ENCODE measurements at regions not wholly inside any gene's neighbourhood (a gene's known extent, or its start where the extent isn't known, plus 50 kb on each side); places are given as distances from the start of the nearest gene placed in this dataset.
"Not testable (repeated sequence)": the region's sequence is repeated elsewhere in the genome, so short reads cannot be mapped to it uniquely, and the experiment has no call there.

DNA sequence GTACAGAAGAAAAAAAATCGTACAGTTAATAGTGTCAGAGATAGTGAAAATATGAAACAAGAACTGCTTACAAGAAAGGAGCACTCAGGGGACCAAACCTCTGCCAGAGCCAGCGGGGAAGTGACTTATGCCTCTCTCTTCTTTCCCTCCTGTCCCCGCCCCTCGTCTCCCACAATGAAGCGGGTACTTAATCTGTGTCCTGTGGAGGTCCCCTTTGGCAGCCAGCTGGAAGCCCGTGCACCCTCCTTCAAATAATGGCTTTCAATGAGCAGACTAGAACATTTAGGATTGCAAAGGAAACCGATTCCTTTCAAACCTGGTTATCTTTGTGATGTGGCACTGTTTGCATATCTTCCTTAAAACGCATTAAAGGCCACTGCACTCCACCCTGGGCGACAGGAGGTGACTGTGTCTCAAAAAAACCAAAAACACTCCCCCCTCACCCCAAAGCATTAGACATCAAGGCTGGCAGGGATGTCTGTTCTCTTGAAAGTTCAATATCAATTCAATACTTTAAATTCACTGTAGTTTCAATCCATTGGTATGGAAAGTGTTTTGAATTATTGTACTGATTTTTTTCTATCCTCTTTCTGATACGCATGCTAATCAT lies 51.7 kb downstream of the PPIAL4C start:
- not testable (repeated sequence) for DNase-seq (ENCODE audit: low read depth)

DNA sequence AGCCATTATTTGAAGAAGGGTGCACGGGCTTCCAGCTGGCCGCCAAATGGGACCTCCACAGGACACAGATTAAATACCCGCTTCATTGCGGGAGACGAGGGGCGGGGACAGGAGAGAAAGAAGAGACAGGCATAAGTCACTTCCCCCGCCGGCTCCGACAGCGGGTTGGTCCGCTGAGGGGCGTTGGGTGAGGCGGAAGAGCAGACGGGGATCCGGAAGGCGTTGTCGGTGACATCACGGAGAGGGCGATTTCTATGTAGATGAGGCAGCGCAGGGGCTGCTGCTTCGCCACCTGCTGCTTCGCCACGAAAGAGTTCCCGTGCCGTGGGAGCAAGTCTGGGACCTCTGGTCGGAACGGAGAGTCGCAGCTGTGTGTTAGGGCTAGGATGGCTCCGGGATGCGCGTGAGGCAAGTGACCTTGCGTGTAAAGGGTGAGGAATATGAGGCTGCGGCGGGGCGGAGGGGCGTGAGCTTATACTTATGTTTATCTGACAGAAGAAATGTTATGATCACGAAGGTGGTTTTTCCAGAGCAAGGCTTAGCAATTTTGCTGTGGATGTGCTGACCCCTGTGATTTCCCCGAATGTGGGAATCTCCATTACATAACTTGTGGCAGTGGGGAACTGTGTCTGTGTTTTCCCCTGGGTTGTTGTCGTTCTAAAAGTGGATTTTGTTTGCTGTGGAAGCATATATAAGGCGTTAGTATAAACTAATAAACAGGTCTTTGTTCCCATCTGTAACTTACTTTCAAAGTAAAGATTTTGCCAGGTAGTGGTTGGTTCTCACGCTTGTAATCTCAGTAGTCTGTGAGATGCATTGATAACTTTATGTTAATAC lies 52.9 kb downstream of the PPIAL4C start:
- peak; percentile 86 for DNase-seq (ENCODE audit: low read depth)

DNA sequence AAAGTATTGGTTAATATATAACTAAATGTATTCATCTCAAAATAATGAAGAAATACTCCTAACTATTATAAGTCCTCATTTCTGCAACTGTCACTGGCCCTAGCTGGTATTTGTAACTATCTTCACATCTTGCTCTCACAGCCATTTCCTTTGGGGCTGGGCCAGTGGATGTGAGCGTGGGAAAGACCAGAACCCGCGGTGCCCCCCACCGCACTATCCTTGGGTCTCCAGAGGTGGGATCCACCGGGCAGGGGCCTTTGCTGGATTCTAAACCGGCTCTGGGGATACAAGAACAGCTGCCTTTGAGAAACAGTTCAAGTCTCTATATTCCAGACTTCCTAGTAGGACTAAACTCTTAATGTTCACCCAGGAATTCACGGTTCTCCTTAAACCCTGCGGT lies 54.8 kb downstream of the PPIAL4C start:
- not testable (repeated sequence) for DNase-seq (ENCODE audit: low read depth)

DNA sequence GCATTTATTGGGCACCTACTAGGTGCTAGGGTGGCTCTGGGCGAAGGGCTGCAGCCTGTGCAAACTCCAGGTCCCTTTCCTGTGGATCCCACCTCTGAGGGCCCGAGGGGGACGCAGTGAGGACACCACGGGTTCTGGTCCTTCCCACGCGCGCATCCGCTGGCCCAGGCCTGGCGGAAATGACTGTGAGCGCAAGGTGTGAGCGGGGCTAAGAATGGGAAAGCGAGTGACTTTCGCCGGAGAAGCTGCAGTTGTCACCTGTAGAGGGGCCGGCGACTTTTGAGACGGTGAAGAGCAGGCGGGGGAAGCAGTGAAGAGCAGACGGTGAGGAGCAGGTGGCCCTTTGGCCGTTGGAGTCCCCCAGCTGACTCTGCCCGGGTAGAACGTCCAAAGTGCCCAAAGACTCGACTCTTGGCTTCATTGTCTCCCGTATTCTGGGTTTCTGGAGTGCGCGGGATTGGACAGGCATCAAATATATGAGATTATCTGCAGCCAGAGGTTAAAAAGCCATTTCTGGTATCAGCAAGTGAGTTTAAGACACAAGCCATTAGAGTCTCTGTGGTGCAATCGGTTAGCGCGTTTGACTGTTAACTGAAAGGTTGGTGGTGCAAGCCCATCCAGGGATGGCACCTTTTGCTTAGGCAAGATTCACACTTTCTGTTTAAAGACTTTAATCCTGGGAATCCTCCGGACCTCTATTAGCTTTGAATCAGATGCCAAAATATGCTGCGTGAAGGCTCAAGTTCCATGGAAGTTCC lies 55.4 kb downstream of the PPIAL4C start:
- DNase-seq (ENCODE audit: low read depth) = not testable (repeated sequence)

DNA sequence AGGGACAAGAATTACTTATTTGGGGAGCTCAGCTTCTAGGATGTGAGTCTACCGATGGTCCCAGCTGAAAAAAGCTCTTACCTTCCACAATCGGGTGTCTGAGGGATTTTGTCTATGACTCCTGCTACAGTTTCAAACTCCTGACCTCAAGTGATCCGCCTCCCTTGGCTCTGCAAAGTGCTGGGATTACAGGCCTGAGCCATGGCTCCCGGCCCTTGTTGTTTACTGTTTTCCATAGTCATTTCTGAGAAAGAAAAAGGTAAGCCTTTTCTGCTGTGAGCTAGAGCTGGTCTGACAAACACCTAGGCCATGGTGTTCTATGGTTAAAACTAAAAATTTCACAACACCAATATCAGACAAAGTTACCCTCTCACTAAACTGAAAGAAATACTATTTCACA lies 57.5 kb downstream of the PPIAL4C start:
- DNase-seq (ENCODE audit: low read depth) = not testable (repeated sequence)

DNA sequence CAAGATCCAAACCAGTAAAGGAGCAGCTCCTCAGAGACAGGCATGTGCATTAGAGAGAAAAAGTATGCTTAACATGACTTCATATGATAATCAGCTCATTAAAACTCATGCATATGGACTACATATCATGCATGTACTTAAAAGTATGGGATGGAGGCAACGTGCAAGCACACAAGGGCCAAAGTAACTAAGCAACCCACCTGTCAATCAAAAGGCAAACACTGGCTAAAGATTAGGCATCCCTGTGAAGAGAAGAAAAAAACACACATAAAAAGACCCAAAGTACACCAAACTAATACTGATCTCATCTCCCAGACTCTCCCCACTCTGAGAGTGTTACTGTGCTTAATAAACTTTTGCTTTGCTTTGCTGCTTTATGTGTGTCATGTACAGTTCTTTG lies 61.2 kb downstream of the PPIAL4C start:
- not testable (repeated sequence) for DNase-seq (ENCODE audit: low read depth)

DNA sequence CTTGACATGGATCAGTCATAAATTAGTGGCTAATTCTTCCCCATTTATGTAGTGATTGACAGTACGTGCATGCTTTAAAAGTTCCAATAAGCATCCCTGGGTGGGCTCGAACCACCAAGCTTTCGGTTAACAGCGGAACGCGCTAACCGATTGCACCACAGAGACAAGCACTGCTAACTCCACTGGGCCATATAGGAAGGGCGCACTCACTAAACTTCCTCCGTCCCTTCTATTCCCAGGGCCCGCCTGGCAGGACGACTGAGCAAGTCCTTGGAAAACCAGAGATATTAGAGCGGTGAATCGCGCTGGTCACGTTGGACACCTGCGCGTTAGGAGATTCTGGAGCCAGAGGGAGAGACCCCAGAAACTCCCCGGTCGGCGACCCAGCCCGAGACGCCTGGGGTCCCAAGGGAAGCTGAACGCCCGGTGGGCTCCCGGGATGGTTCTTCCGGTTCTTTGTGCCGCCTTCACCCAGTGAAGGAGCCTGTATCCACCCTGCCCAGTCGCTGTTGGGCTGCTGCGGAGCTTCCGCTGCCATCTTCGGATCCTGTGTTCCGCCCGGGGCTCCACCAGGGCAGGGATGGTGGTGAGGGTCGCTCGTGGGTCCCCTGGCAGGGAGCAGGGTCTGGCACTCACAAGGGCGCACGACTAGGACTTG lies 62.8 kb downstream of the PPIAL4C start:
- DNase-seq (ENCODE audit: low read depth) = peak; percentile 0

DNA sequence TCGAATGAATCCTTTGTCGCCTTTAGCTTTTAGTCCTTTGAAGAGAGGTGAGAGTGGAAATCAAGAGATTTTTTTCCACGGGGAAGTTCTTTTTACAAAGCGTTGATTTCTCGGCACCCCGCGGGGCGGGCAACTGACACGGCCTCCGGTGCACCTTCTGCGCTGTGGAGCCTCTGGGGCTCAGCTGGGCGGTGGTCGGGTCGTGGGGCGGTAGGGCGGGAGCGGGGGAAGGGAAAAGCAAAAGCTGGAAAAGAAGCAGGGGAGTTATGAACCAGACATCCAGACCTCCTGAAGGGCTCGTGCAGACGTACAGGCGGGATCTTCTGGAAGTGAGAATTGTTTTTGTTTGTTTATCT lies 63.3 kb downstream of the PPIAL4C start:
- not testable (repeated sequence) for DNase-seq (ENCODE audit: low read depth)

DNA sequence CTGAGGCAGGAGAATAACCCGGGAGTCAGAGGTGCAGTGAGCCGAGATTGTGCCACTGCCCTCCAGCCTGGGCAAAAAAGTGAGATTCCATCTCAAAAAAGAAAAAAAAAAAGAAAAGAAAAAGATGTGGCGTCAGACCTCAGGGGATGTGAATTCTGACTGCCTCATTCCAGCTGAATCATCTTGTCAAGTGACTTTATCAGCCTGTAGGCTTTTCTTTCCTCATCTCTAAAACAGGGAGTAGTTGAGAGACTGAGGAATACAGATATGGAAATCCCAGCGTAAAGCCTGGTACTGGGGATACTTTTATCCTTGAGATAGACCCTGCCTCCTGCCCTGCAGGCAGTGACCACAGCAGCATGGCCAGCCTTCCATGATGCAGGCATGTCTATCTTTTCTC lies 74.1 kb downstream of the PPIAL4C start:
- DNase-seq (ENCODE audit: low read depth) = not testable (repeated sequence)

DNA sequence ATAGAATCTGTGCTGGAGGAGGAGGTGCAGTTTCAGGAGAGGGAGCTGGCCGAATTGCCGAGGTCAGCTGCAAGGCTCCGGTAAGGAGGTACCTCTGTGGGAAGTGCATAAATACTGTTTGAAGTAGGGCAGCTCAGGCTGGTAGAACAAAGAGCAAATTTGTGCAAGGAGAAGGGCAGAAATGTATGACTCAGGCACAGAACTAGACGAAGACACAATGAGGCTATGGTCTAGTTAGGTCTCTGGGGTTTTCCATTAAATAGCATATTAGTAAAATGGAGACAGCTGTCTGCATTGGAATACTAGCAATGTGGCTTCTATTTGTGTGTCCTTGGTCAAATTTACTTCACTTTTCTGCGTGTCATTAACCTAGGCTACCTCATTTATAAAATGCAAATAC lies 74.5 kb downstream of the PPIAL4C start:
- not testable (repeated sequence) for DNase-seq (ENCODE audit: low read depth)

DNA sequence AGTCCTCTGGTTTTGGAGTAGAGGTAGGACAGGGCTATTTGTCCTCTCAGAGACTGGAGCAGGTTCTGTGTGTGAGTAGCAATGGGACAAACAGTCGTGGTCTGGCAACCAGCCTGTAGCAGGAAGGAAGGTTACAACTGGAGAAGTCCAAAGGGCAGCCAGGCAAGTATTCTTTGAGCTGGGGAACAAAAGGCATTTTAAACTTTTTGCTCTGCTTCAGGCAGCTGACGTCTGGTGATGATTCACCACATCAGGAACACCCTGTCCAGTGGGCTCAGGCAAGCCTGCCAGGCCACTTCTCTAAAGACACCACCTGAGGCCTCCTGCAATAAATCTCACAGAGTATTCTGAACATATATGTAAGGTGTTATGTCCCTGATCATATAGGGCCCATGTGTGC lies 81.0 kb downstream of the PPIAL4C start:
- not testable (repeated sequence) for DNase-seq (ENCODE audit: low read depth)

DNA sequence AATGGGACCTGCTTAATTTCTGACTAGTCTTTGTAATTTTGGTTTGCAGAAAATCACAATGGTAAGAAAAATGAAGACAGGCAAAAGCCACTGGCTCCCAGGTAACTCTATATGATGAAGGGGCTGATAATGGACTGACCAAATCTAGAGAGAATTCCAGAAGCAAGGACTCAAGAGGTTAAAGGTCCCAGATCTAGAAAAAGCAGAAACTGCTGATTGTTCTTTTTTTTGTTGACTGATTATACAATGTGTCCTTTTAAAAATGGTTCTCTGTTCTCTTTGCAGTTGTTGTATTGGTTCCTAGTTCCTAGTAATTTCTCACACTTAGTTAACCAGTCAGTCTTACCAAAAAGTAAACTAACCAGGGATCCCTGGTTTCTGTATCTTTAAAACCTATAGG lies 81.4 kb downstream of the PPIAL4C start:
- DNase-seq (ENCODE audit: low read depth) = not testable (repeated sequence)

DNA sequence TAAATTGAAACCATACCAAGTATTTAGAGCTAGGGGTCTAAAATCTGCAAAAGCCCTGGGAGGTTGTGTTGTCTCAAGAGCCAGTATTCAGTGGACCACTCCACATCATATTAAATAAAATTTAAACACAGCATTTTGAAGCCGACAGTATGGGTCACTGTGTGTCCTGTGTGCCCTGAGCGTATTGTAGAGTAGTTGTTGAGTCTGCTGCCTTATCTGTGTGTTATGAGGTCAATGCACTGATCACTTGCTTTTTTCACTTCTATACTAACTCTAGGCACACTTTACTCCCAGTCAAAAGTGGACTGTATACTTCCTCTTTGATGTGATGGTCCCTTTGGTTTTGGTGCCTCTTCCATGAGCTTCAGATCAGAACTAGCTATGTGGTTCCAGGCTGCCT lies 81.9 kb downstream of the PPIAL4C start:
- not testable (repeated sequence) for DNase-seq (ENCODE audit: low read depth)

DNA sequence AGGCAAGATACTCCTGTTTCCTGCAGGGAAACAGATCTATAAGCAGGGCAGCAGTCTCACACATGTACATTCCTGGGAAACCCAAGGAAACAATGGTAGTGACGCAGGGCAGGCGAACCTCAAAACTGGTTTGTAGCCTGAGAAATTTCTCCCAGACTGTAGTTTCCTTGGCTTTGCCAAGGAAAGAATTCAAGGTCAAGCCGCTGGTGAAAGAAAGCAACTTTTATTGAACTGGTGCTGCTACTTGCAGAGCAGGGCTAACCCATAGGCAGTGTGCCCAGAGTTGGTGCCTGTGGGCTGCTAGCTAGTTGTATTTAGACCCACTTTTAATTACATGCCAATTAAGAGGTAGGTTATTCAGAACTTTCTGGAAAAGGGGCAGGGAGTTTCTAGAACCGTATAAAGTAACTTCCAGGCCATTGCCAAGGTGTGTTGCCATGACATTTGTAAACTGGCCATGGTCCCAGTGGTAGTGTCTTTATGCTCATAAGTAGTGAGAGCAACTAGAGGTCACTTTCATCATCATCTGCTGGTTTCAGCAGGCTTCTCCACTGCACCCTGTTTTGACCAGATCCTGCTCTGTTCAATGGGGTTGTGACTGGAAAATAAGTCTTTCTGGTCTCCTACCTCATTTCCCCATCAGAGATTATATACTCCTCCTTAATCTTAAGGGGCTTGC lies 89.7 kb downstream of the PPIAL4C start:
- DNase-seq (ENCODE audit: low read depth) = not testable (repeated sequence)

DNA sequence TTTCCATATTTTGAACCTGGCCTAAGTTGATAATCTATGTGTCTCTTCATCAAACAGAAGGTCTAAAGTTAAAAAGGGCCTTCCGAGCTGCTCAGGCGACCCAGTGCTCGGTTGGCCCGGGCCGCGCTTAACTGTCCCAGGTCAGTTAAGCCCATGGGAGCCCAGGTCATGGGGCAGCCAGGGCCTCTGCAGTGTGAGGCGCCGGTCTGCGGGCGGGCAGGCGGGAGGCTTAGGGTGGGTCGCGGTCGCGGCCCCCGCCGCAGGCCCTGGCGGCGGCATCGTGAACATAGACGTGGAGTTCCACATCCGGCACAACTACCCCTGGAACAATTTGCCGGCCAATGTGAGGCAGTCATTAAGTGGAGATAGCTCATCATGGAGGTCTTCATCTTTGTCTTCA lies 91.3 kb downstream of the PPIAL4C start:
- DNase-seq (ENCODE audit: low read depth) = not testable (repeated sequence)

DNA sequence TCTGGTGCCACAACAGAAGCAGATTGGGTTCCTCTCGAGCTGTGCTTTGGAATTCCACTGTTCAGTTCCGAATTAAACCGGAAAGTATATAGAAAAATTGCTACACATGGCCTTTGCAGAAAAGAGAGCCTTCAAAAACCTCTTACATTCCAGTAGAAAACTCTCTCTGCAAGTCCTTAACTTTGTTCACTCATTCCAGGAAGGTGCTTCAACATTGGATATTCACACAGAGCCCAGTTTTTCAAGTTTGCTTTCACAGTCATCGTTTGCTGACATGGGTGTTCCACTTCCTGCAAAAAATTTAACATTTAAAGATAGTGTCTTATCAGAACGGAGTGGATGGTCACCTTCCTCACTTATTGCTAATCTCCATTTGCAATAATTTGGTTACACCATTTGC lies 93.7 kb downstream of the PPIAL4C start:
- DNase-seq (ENCODE audit: low read depth) = not testable (repeated sequence)

DNA sequence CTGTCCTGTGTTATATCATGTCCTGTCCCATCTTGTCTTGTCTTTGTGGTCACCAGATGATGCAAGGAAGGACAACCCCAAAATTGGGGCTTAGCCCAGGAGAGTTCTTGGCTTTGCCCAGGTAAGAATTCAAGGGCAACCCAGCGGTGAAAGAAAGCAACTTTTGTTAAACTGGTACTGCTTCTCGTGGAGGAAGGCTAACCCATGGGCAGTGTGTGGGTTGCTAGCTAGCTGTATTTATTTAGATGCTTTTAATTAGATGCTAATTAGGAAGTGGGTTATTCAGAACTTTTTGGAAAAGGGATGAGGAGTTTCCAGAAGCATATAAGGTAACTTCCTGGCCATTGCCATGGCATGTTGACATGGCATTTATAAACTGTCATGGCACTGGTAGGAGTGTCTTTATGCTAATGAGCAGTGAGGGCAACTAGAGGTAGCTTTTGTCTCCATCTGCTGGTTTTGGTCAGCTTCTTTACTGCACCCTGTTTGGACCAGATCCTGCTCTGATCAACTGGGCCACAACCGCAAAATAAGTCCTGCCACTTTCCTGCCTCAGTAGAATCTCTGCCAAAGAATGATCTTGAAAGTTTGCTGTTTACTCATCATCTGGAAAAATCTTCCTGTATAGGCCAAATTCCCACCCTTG lies 95.8 kb upstream of the FCGR1A start:
- not testable (repeated sequence) for DNase-seq (ENCODE audit: low read depth)

DNA sequence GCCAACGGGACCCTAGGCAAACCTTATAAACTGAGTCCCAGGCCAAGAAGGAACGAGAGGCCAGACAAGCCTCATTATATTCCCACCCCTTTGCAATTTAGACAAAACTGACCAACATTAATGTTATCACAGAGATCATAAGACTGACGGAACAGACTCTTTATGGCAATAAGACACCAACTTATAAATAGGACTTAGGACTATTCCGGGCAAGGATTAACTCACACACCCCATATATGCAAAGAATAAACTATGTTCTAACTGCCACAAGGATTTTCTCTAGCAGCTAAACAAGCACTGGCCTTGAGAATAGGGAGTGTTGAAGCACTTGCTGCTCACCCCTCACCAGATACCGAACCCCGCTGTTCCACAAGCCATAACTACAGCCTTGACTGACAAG lies 91.1 kb upstream of the FCGR1A start:
- DNase-seq (ENCODE audit: low read depth) = not testable (repeated sequence)

DNA sequence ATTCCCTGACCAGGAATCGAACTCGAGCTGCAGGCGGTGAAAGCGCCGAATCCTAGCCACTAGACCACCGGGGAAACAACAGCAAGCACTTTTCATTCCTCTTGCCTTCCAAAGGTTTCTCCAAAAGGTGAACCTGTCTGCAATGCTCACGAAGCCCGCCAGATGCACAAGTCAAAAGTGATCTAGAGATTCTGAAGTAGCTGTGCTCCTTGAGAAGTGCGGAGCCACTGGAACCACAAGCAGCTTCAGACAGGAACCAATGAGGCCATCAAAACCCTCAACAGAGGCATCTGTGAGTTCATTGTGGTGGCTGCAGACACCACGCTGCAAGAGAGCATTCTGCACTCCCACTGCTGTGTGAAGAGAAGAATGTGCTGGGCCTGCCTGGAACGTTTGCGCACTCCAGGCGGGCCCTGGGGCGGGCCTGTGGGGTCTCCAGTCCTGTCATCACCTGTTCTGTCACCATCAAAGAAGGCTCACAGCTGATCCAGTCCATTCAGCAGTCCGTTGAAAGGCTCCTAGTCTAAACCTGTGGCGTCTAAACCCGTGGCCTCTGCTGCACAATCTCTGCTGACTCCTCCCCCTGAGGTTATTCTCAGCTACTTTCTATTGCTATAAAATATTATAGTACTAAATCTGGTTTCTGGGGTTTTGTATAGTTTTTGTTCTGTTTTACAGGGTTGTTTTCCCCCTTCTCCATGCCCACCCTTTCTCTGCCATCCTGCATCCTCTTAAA lies 89.5 kb upstream of the FCGR1A start:
- DNase-seq (ENCODE audit: low read depth) = not testable (repeated sequence)

DNA sequence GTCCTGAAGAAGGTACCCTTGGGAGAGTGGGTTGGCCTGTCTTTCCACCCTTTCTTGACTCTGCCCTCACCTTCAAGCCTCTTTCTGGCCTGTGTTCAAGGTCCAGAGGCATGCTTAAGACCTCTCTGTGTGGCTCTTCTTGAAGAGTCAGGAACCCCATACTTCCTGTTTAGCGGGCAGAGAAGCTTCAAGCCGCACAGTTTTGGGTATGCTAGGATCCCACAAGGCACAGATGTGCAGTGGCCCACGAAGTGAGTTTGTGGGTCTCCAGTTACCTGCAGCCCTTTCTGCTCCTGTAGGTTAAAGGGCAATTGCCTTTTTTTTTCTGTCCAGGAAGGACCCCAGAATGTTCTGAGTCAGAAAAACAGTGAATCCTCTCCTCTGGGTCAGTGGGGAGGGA lies 87.4 kb upstream of the FCGR1A start:
- not testable (repeated sequence) for DNase-seq (ENCODE audit: low read depth)

Data from EH (cell line).